Peyer's patch (tissue), 4 donors: ENCODE measurements at regions not wholly inside any gene's neighbourhood (a gene's known extent, or its start where the extent isn't known, plus 50 kb on each side); places are given as distances from the start of the nearest gene placed in this dataset.
"Not testable (repeated sequence)": the region's sequence is repeated elsewhere in the genome, so short reads cannot be mapped to it uniquely, and the experiment has no call there.

Experiments used
- POLR2A ChIP-seq, 2 donors: fragments of 450-650 bp; IDR thresholded peaks; one replicate each; pipeline ENCODE4 v1.5.1; 2017; ENCODE audit warnings: antibody characterized with exemption in 2 of 2, mild to moderate bottlenecking in 2 of 2, moderate library complexity in 2 of 2
- TF ChIP-seq, protein P1 (sequence below), 6 experiments: fragments of 450-650 bp in 4 of 6; fragments of 200-600 bp in 2 of 6; sonication (generic) in 1 of 6; IDR thresholded peaks; one replicate each; pipeline ENCODE4 v1.5.1; 2017 to 2019; ENCODE audit warnings: antibody characterized with exemption in 6 of 6, mild to moderate bottlenecking in 3 of 6, moderate library complexity in 1 of 6

DNA sequence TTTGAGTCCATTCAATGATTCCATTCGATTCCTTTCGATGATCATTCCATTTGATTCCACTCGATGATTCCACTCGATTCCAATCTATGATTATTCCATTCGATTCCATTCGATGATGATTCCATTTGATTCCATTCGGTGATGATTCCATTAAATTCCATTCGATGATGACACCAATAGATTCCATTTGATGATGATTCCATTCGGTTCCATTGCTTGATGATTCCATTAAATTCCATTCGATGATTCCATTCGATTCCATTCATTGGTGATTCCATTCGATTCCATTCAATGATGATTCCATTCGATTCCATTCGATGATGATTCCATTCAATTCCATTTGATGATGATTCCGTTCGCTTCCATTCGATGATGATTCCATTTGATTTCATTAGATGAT is 1104.1 kb downstream of the RPIA start:
- TF ChIP-seq POLR2A (IDR thresholded peaks at IDR 0.05): not testable (repeated sequence)
- TF ChIP-seq, protein P1, sequence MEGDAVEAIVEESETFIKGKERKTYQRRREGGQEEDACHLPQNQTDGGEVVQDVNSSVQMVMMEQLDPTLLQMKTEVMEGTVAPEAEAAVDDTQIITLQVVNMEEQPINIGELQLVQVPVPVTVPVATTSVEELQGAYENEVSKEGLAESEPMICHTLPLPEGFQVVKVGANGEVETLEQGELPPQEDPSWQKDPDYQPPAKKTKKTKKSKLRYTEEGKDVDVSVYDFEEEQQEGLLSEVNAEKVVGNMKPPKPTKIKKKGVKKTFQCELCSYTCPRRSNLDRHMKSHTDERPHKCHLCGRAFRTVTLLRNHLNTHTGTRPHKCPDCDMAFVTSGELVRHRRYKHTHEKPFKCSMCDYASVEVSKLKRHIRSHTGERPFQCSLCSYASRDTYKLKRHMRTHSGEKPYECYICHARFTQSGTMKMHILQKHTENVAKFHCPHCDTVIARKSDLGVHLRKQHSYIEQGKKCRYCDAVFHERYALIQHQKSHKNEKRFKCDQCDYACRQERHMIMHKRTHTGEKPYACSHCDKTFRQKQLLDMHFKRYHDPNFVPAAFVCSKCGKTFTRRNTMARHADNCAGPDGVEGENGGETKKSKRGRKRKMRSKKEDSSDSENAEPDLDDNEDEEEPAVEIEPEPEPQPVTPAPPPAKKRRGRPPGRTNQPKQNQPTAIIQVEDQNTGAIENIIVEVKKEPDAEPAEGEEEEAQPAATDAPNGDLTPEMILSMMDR (IDR thresholded peaks at IDR 0.05): not testable (repeated sequence)
